Caco-2 (cell line): ENCODE measurements at regions not wholly inside any gene's neighbourhood (a gene's known extent, or its start where the extent isn't known, plus 50 kb on each side); places are given as distances from the start of the nearest gene placed in this dataset.

Experiments
- BruUV-seq: library from RNA; stranded (reverse); fragments of 400-500 nt; replicated peaks from 2 replicates; lab custom pipeline; 2021; lab: Mats Ljungman, UMichigan
- CTCF ChIA-PET: fragments of 300-600 bp; sonication (Branson Sonifier 250); formaldehyde crosslinking; loops from one replicate; lab custom pipeline; 2022; ENCODE audit warnings: antibody characterized with exemption; lab: Charles Lee
- POLR2A ChIA-PET: fragments of 300-600 bp; sonication (Branson Sonifier 250); formaldehyde crosslinking; loops from one replicate; lab custom pipeline; 2022; ENCODE audit warnings: antibody characterized with exemption; lab: Charles Lee
- DNase-seq, 2 experiments: peaks; one replicate each; pipeline versions ENCODE4 v3.0.0 to v3.0.0-alpha.2; 2020 to 2022
- H3K27me3 ChIP-seq: replicated peaks from 2 replicates; pipeline ENCODE4 v1.6.0; 2011; ENCODE audit warnings: low read length; ENCODE audit not compliant: control insufficient read depth, insufficient read depth
- H3K36me3 ChIP-seq: 2 replicates; pipeline ENCODE4 v1.5.1; 2011; ENCODE audit warnings: low read length; ENCODE audit not compliant: control insufficient read depth, insufficient read depth
- H3K4me1 ChIP-seq: fragments of 250-450 bp; sonication (Bioruptor Pico); 2 replicates; pipeline ENCODE4 v1.5.1; 2020; ENCODE audit warnings: mild to moderate bottlenecking
- H3K4me3 ChIP-seq: 2 replicates; pipeline ENCODE4 v1.5.1; 2011; ENCODE audit warnings: low read depth, mild to moderate bottlenecking, control low read depth, low read length
- H3K9me3 ChIP-seq: fragments of 250-450 bp; sonication (Bioruptor Pico); 2 replicates; pipeline ENCODE4 v1.5.1; 2020; ENCODE audit warnings: mild to moderate bottlenecking, moderate library complexity
- H3K27ac Mint-ChIP-seq: one replicate; pipeline ENCODE4 v1.8.0; 2022; ENCODE audit warnings: mixed read lengths; ENCODE audit not compliant: unreplicated experiment
- H3K27me3 Mint-ChIP-seq: one replicate; pipeline ENCODE4 v1.8.0; 2022; ENCODE audit warnings: mixed read lengths; ENCODE audit not compliant: insufficient read depth, unreplicated experiment
- H3K36me3 Mint-ChIP-seq: one replicate; pipeline ENCODE4 v1.8.0; 2022; ENCODE audit warnings: mild to moderate bottlenecking, mixed read lengths; ENCODE audit not compliant: insufficient read depth, unreplicated experiment
- H3K4me1 Mint-ChIP-seq: one replicate; pipeline ENCODE4 v1.8.0; 2022; ENCODE audit warnings: low read depth, mixed read lengths; ENCODE audit not compliant: unreplicated experiment
- H3K4me3 Mint-ChIP-seq: one replicate; pipeline ENCODE4 v1.8.0; 2022; ENCODE audit warnings: mild to moderate bottlenecking, moderate library complexity, mixed read lengths; ENCODE audit not compliant: unreplicated experiment
- H3K9me3 Mint-ChIP-seq: one replicate; pipeline ENCODE4 v1.8.0; 2022; ENCODE audit warnings: mixed read lengths; ENCODE audit not compliant: unreplicated experiment
- intact Hi-C: fragments of 100-400 bp; cut with micrococcal nuclease; formaldehyde crosslinking; loops from one replicate; pipeline ENCODE4 v1.10.0; 2022; ENCODE audit not compliant: unreplicated experiment
- TF ChIP-seq, protein P1 (sequence below), 2 experiments: fragments of 200-600 bp in 1 of 2; IDR thresholded peaks; 1 replicate in 1 of 2; 2 replicates in 1 of 2; pipeline versions ENCODE4 v1.5.1 to v1.8.0; 2011 to 2022; ENCODE audit warnings: antibody characterized with exemption in 1 of 2, control low read depth in 1 of 2, inconsistent platforms in 1 of 2, low read depth in 1 of 2, low read length in 1 of 2, mild to moderate bottlenecking in 1 of 2, moderate library complexity in 1 of 2; ENCODE audit not compliant: insufficient read depth in 1 of 2, severe bottlenecking in 1 of 2, unreplicated experiment in 1 of 2

DNA sequence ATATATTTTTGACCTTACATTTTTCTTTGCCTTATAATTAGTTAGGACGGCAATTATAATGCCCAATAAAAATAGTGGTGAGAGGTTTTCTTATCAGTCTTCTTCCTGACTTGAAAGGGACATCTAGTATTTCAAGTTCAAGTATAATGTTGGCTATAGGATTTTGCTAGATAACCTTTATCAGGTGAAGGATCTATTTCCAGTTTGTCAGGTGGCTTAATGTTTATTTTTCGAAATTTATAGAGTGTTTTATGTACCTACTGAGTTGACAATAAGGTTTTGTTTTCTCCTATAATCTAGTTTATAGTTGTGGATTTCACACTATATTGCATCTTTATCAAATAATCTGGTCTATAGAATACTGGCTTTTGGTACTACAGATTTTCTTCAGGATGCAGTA is 351.8 kb upstream of the FGF13 start:
- H3K27me3 Mint-ChIP-seq, result no peaks in the 10 kb centered on the region
- H3K27ac Mint-ChIP-seq, result no peak overlapping the region
- CTCF ChIA-PET, result no interaction called here

DNA sequence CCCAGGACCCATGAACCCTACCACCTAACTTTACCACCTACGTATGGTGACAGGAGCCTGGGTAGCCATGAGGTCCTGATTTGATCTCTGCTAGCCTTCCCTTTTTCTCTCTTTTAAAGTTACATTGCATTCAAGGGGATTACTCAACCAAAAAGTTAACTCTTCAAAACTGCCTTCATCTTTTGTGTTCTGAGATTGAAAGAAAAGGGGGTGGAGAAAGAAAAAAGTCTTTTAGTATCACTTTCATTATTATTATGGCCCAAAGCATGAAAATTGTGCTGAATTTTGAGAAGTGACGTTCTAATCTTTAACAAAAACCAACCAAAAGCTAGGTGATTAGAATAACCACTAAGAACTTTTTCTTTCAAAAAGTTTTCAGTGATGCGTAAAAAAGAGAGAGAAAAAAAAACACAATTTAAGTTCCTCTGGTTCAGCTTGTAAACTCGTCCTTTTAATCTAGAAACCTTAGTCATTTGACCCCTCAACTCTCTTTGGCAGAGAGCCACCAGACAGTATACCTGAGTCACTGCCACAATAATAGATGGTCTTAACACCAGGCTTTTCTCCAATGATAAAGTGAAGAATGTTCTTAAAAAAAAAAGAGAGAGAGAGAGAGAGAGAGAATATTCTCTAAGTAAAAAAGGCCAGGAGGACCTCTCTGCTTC is 347.4 kb upstream of the FGF13 start:
- POLR2A ChIA-PET, result no interaction called here
- intact Hi-C loops, result no loop called here
- Mint-ChIP-seq H3K27me3 (no peaks in the 10 kb centered on the region), H3K4me3 (no peak overlapping the region), H3K4me1 (peaks cover 7% of the 10 kb centered on the region), H3K27ac (no peak overlapping the region), H3K9me3 (peaks cover 11% of the 10 kb centered on the region), H3K36me3 (no peaks in the 10 kb centered on the region)
- no peaks in the 10 kb centered on the region for H3K36me3 ChIP-seq
- H3K27me3 ChIP-seq, result no peaks in the 10 kb centered on the region
- H3K9me3 ChIP-seq, result no peaks in the 10 kb centered on the region
- BruUV-seq, result no TSS peak
- H3K4me3 ChIP-seq, result no peak overlapping the region
- TF ChIP-seq, protein P1, sequence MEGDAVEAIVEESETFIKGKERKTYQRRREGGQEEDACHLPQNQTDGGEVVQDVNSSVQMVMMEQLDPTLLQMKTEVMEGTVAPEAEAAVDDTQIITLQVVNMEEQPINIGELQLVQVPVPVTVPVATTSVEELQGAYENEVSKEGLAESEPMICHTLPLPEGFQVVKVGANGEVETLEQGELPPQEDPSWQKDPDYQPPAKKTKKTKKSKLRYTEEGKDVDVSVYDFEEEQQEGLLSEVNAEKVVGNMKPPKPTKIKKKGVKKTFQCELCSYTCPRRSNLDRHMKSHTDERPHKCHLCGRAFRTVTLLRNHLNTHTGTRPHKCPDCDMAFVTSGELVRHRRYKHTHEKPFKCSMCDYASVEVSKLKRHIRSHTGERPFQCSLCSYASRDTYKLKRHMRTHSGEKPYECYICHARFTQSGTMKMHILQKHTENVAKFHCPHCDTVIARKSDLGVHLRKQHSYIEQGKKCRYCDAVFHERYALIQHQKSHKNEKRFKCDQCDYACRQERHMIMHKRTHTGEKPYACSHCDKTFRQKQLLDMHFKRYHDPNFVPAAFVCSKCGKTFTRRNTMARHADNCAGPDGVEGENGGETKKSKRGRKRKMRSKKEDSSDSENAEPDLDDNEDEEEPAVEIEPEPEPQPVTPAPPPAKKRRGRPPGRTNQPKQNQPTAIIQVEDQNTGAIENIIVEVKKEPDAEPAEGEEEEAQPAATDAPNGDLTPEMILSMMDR (IDR thresholded peaks at IDR 0.05; ENCODE audit: insufficient read depth in 1 of 2, low read depth in 1 of 2, low read length in 1 of 2, severe bottlenecking in 1 of 2, unreplicated experiment in 1 of 2), result no peak
- no peak for DNase-seq
- no peaks in the 10 kb centered on the region for H3K4me1 ChIP-seq
- CTCF ChIA-PET, result no interaction called here

More for the DNA sequence above, 351.8 kb upstream of the FGF13 start:
- intact Hi-C loops, result no loop called here
- Histone ChIP-seq H3K4me3 (no peak overlapping the region), H3K4me1 (no peaks in the 10 kb centered on the region), H3K36me3 (no peaks in the 10 kb centered on the region), H3K9me3 (no peaks in the 10 kb centered on the region), H3K27me3 (no peaks in the 10 kb centered on the region)
- TF ChIP-seq, protein P1 (IDR thresholded peaks at IDR 0.05; ENCODE audit: insufficient read depth in 1 of 2, low read depth in 1 of 2, low read length in 1 of 2, severe bottlenecking in 1 of 2, unreplicated experiment in 1 of 2), result no peak
- DNase-seq, result no peak
- BruUV-seq, result no TSS peak
- POLR2A ChIA-PET, result no interaction called here
- H3K4me1 Mint-ChIP-seq, result peaks cover 18% of the 10 kb centered on the region
- peaks cover 4% of the 10 kb centered on the region for H3K36me3 Mint-ChIP-seq
- peaks cover 22% of the 10 kb centered on the region for H3K9me3 Mint-ChIP-seq
- H3K4me3 Mint-ChIP-seq, result no peak overlapping the region

DNA sequence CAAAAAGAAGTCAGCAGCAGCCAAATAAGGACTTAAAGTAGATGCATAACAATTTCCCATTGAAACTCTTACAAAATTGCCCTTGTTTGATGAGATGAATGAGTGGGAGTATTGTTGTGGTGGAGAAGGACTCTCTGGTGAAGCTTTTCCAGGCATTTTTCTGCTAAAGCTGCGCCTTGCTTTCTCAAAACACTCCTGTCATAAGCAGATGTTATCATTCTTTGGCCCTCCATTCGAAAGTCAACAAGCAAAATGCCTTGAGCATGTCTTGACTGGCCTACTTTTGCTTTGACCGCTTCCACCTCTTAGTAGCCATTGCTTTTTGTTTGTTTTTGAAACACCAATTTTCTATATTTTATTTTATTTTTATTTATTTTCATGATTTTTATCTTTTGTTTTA is 340.9 kb upstream of the FGF13 start:
- H3K9me3 ChIP-seq, result no peaks in the 10 kb centered on the region
- no peak overlapping the region for H3K4me3 ChIP-seq
- peaks cover 7% of the 10 kb centered on the region for H3K4me1 Mint-ChIP-seq
- CTCF ChIA-PET, result no interaction called here
- POLR2A ChIA-PET, result no interaction called here
- H3K27me3 ChIP-seq, result no peaks in the 10 kb centered on the region
- no peaks in the 10 kb centered on the region for H3K27me3 Mint-ChIP-seq
- H3K27ac Mint-ChIP-seq, result no peak overlapping the region
- H3K4me1 ChIP-seq, result no peaks in the 10 kb centered on the region
- H3K36me3 ChIP-seq, result no peaks in the 10 kb centered on the region
- no peaks in the 10 kb centered on the region for H3K36me3 Mint-ChIP-seq
- no peak for DNase-seq
- no peak overlapping the region for H3K4me3 Mint-ChIP-seq
- peaks cover 11% of the 10 kb centered on the region for H3K9me3 Mint-ChIP-seq
- intact Hi-C loops, result no loop called here
- TF ChIP-seq, protein P1 (IDR thresholded peaks at IDR 0.05; ENCODE audit: insufficient read depth in 1 of 2, low read depth in 1 of 2, low read length in 1 of 2, severe bottlenecking in 1 of 2, unreplicated experiment in 1 of 2), result no peak
- no TSS peak for BruUV-seq
